ENCODE measurements at regions not wholly inside any gene's neighbourhood (a gene's known extent, or its start where the extent isn't known, plus 50 kb on each side); places are given as distances from the start of the nearest gene placed in this dataset.

- Histone ChIP-seq H4K20me1 (ENCODE audit: control insufficient read depth, insufficient read depth, low read length, poor library complexity, severe bottlenecking) (no peaks in the 10 kb centered on the region), H2AFZ (ENCODE audit: insufficient read depth, low read depth, low read length, poor library complexity, severe bottlenecking) (no peak overlapping the region), H3K9ac (ENCODE audit: low read length) (no peak overlapping the region), H3K4me1 (ENCODE audit: control insufficient read depth in 2 of 2, insufficient read depth in 2 of 2, low read length in 2 of 2) (no peaks in the 10 kb centered on the region), H3K4me2 (replicated peaks; ENCODE audit: low read depth, low read length, poor library complexity, severe bottlenecking) (no peak overlapping the region), H3K27me3 (replicated peaks in 1 of 4; ENCODE audit: control extremely low read depth in 1 of 4, control insufficient read depth in 3 of 4, insufficient read depth in 4 of 4, low read length in 3 of 4) (peaks cover 0 to 3% (median 0%) of the 10 kb centered on the region in 4 experiments), H3K79me2 (ENCODE audit: control insufficient read depth, insufficient read depth, low read length) (no peaks in the 10 kb centered on the region), H3K36me3 (replicated peaks in 1 of 2; ENCODE audit: control extremely low read depth in 1 of 2, control insufficient read depth in 1 of 2, extremely low read depth in 1 of 2, insufficient read depth in 2 of 2, low read length in 1 of 2) (no peaks in the 10 kb centered on the region), H3K27ac (ENCODE audit: low read length in 2 of 2) (no peak overlapping the region), H3K4me3 (ENCODE audit: control extremely low read depth in 1 of 5, extremely low read depth in 1 of 5, insufficient read depth in 1 of 5, low read depth in 2 of 5, low read length in 4 of 5) (no peak overlapping the region), H3K9me3 (ENCODE audit: control extremely low read depth in 1 of 3, control insufficient read depth in 2 of 3, insufficient read depth in 1 of 3, low read length in 2 of 3) (peaks cover 0 to under 1% (median 0%) of the 10 kb centered on the region in 3 donors)
- CTCF ChIA-PET, result no interaction called here
- no peak overlapping the region for H3K27ac Mint-ChIP-seq
- WGBS (ENCODE audit: insufficient coverage), result 75% methylated on average over 1 of the region's 2 CpGs
- POLR2A ChIA-PET, result no interaction called here
- H3K9me3 Mint-ChIP-seq (ENCODE audit: insufficient read depth), result no peaks in the 10 kb centered on the region
- ATAC-seq (ENCODE audit: low read depth), result no peak
- TF ChIP-seq CTCF (IDR thresholded peaks at IDR 0.05) (no peak), EZH2 (IDR thresholded peaks at IDR 0.05; ENCODE audit: borderline replicate concordance, insufficient read depth, low read depth, low read length, poor library complexity, severe bottlenecking) (no peak)
- no peak overlapping the region for H3K4me3 Mint-ChIP-seq
- peaks cover 21% of the 10 kb centered on the region for H3K27me3 Mint-ChIP-seq
- DNase-seq, result no peak
- intact Hi-C loops (cut with micrococcal nuclease), result no loop called here
- no peaks in the 10 kb centered on the region for H3K4me1 Mint-ChIP-seq
Observed at GRCh38 chr10:44843484-44843883, 67.7 kb upstream of the TMEM72 start.

GRCh38 chr10:44845361-44846175, 65.6 kb upstream of the TMEM72 start:
- Histone ChIP-seq H3K9ac (ENCODE audit: low read length) (no peak overlapping the region), H3K9me3 (ENCODE audit: control extremely low read depth in 1 of 3, control insufficient read depth in 2 of 3, insufficient read depth in 1 of 3, low read length in 2 of 3) (peaks cover 0 to 4% (median 0%) of the 10 kb centered on the region in 3 donors), H3K4me2 (replicated peaks; ENCODE audit: low read depth, low read length, poor library complexity, severe bottlenecking) (no peak overlapping the region), H3K4me1 (ENCODE audit: control insufficient read depth in 2 of 2, insufficient read depth in 2 of 2, low read length in 2 of 2) (no peaks in the 10 kb centered on the region), H2AFZ (ENCODE audit: insufficient read depth, low read depth, low read length, poor library complexity, severe bottlenecking) (no peak overlapping the region), H4K20me1 (ENCODE audit: control insufficient read depth, insufficient read depth, low read length, poor library complexity, severe bottlenecking) (no peaks in the 10 kb centered on the region), H3K27ac (ENCODE audit: low read length in 2 of 2) (no peak overlapping the region), H3K4me3 (ENCODE audit: control extremely low read depth in 1 of 5, extremely low read depth in 1 of 5, insufficient read depth in 1 of 5, low read depth in 2 of 5, low read length in 4 of 5) (no peak overlapping the region), H3K36me3 (replicated peaks in 1 of 2; ENCODE audit: control extremely low read depth in 1 of 2, control insufficient read depth in 1 of 2, extremely low read depth in 1 of 2, insufficient read depth in 2 of 2, low read length in 1 of 2) (no peaks in the 10 kb centered on the region), H3K79me2 (ENCODE audit: control insufficient read depth, insufficient read depth, low read length) (no peaks in the 10 kb centered on the region), H3K27me3 (replicated peaks in 1 of 4; ENCODE audit: control extremely low read depth in 1 of 4, control insufficient read depth in 3 of 4, insufficient read depth in 4 of 4, low read length in 3 of 4) (no peaks in the 10 kb centered on the region)
- TF ChIP-seq CTCF (IDR thresholded peaks at IDR 0.05) (no peak), EZH2 (IDR thresholded peaks at IDR 0.05; ENCODE audit: borderline replicate concordance, insufficient read depth, low read depth, low read length, poor library complexity, severe bottlenecking) (no peak)
- no peaks in the 10 kb centered on the region for H3K4me1 Mint-ChIP-seq
- intact Hi-C loops (cut with micrococcal nuclease), result no loop called here
- H3K4me3 Mint-ChIP-seq, result no peak overlapping the region
- WGBS (ENCODE audit: insufficient coverage), result 91% methylated on average over 3 of the region's 6 CpGs
- H3K9me3 Mint-ChIP-seq (ENCODE audit: insufficient read depth), result no peaks in the 10 kb centered on the region
- H3K27ac Mint-ChIP-seq, result no peak overlapping the region
- peaks cover 19% of the 10 kb centered on the region for H3K27me3 Mint-ChIP-seq
- ATAC-seq (ENCODE audit: low read depth), result no peak
- DNase-seq, result no peak
- CTCF ChIA-PET, result interaction anchor here (1.2 to 1.6 kb wide), 2 partner anchors 11 to 22 kb away, joined by 3 read pairs; no protein-coding TSS in a partner anchor
- POLR2A ChIA-PET, result no interaction called here

Measured in B cell (primary cell).